CD14-positive monocyte (primary cell): ENCODE measurements at regions not wholly inside any gene's neighbourhood (a gene's known extent, or its start where the extent isn't known, plus 50 kb on each side); places are given as distances from the start of the nearest gene placed in this dataset.

Source experiments
- DNase-seq, 3 donors: peaks; one replicate each; pipeline ENCODE4 v3.0.0-alpha.2; 2011 to 2022
- H2AFZ ChIP-seq: 2 replicates; pipeline ENCODE4 v1.6.0; 2012; ENCODE audit warnings: mild to moderate bottlenecking, low read depth, low read length, inconsistent platforms; ENCODE audit not compliant: insufficient read depth, poor library complexity, severe bottlenecking
- H3K27ac ChIP-seq, 2 donors: 1 replicate in 1 of 2; 2 replicates in 1 of 2; pipeline ENCODE4 v1.5.1; 2012 to 2013; ENCODE audit warnings: low read length in 2 of 2, control low read depth in 1 of 2, inconsistent platforms in 1 of 2, low read depth in 1 of 2, mild to moderate bottlenecking in 1 of 2
- H3K27me3 ChIP-seq, 2 donors: one replicate each; pipeline versions ENCODE4 v1.6.0 to v1.6.1; 2011 to 2013; ENCODE audit warnings: low read length in 2 of 2; ENCODE audit not compliant: control insufficient read depth in 2 of 2, insufficient read depth in 2 of 2
- H3K36me3 ChIP-seq, 2 donors: replicated peaks in 1 of 2; 1 replicate in 1 of 2; 2 replicates in 1 of 2; pipeline versions ENCODE4 v1.5.1 to v1.6.1; 2012 to 2013; ENCODE audit warnings: low read length in 2 of 2, control low read depth in 1 of 2, inconsistent platforms in 1 of 2, mild to moderate bottlenecking in 1 of 2; ENCODE audit not compliant: insufficient read depth in 2 of 2, control insufficient read depth in 1 of 2
- H3K4me1 ChIP-seq, 2 donors: 1 replicate in 1 of 2; 2 replicates in 1 of 2; pipeline versions ENCODE4 v1.5.1 to v1.6.1; 2012 to 2013; ENCODE audit warnings: low read length in 2 of 2, control low read depth in 1 of 2, inconsistent platforms in 1 of 2, mild to moderate bottlenecking in 1 of 2, moderate library complexity in 1 of 2; ENCODE audit not compliant: insufficient read depth in 2 of 2, control insufficient read depth in 1 of 2
- H3K4me2 ChIP-seq: replicated peaks from 2 replicates; pipeline ENCODE3; 2012; ENCODE audit warnings: low read length, moderate library complexity, mild to moderate bottlenecking; ENCODE audit not compliant: poor library complexity, severe bottlenecking; ENCODE audit errors: extremely low read depth
- H3K4me3 ChIP-seq, 3 experiments: fragments of 200-600 bp in 1 of 3; sonication (generic) in 1 of 3; replicated peaks in 1 of 3; 1 replicate in 2 of 3; 2 replicates in 1 of 3; pipeline ENCODE4 v1.5.1; 2011 to 2013; ENCODE audit warnings: low read length in 3 of 3, mild to moderate bottlenecking in 3 of 3, control low read depth in 2 of 3, low read depth in 2 of 3, inconsistent platforms in 1 of 3, moderate library complexity in 1 of 3
- H3K79me2 ChIP-seq: 2 replicates; pipeline ENCODE4 v1.6.0; 2012; ENCODE audit warnings: mild to moderate bottlenecking, control low read depth, inconsistent platforms, low read length, moderate library complexity; ENCODE audit not compliant: insufficient read depth
- H3K9ac ChIP-seq: 2 replicates; pipeline ENCODE4 v1.6.0; 2017; ENCODE audit warnings: low read length, mild to moderate bottlenecking; ENCODE audit not compliant: insufficient read depth, poor library complexity, severe bottlenecking
- H3K9me3 ChIP-seq, 2 donors: replicated peaks in 1 of 2; 1 replicate in 1 of 2; 2 replicates in 1 of 2; pipeline versions ENCODE4 v1.5.1 to v1.6.1; 2012 to 2013; ENCODE audit warnings: low read length in 2 of 2, control low read depth in 1 of 2; ENCODE audit not compliant: control insufficient read depth in 1 of 2, insufficient read depth in 1 of 2
- H4K20me1 ChIP-seq: 2 replicates; pipeline ENCODE4 v1.6.0; 2012; ENCODE audit warnings: mild to moderate bottlenecking, low read length, control low read depth, moderate library complexity; ENCODE audit not compliant: insufficient read depth
- H3K27ac Mint-ChIP-seq, 7 donors: one replicate each; pipeline ENCODE4 v1.8.0; 2020; ENCODE audit warnings: mild to moderate bottlenecking in 7 of 7, mixed read lengths in 7 of 7, moderate library complexity in 6 of 7, inconsistent platforms in 2 of 7
- H3K27me3 Mint-ChIP-seq, 3 donors: one replicate each; pipeline ENCODE4 v1.8.0; 2021 to 2022; ENCODE audit warnings: low read depth in 3 of 3, mild to moderate bottlenecking in 3 of 3, mixed read lengths in 3 of 3, moderate library complexity in 3 of 3, inconsistent platforms in 1 of 3
- H3K36me3 Mint-ChIP-seq, 2 donors: one replicate each; pipeline ENCODE4 v1.8.0; 2020; ENCODE audit warnings: mixed read lengths in 2 of 2, inconsistent platforms in 1 of 2, mild to moderate bottlenecking in 1 of 2
- H3K4me1 Mint-ChIP-seq: one replicate; pipeline ENCODE4 v1.8.0; 2020; ENCODE audit warnings: mild to moderate bottlenecking, mixed read lengths
- H3K4me3 Mint-ChIP-seq, 2 donors: one replicate each; pipeline ENCODE4 v1.8.0; 2020; ENCODE audit warnings: mild to moderate bottlenecking in 2 of 2, mixed read lengths in 2 of 2, moderate library complexity in 1 of 2
- H3K9me3 Mint-ChIP-seq, 7 donors: one replicate each; pipeline ENCODE4 v1.8.0; 2020 to 2022; ENCODE audit warnings: mixed read lengths in 7 of 7, mild to moderate bottlenecking in 6 of 7, moderate library complexity in 6 of 7, inconsistent platforms in 2 of 7
- WGBS: methylation state at CpG from one replicate; pipeline ENCODE4 v1.1.5; 2013; ENCODE audit warnings: missing lambda C conversion rate; ENCODE audit not compliant: insufficient coverage; 5-methylcytosine and 5-hydroxymethylcytosine counted together
- intact Hi-C, 2 donors: fragments of 100-400 bp; cut with micrococcal nuclease; formaldehyde crosslinking; loops; one replicate each; pipeline versions ENCODE4 v1.15.0 to v1.15.1; 2023
- TF ChIP-seq, protein P1 (sequence below): fragments of 200-600 bp; IDR thresholded peaks from one replicate; pipeline ENCODE4 v1.8.0; 2022; ENCODE audit warnings: antibody characterized with exemption, mild to moderate bottlenecking

DNA sequence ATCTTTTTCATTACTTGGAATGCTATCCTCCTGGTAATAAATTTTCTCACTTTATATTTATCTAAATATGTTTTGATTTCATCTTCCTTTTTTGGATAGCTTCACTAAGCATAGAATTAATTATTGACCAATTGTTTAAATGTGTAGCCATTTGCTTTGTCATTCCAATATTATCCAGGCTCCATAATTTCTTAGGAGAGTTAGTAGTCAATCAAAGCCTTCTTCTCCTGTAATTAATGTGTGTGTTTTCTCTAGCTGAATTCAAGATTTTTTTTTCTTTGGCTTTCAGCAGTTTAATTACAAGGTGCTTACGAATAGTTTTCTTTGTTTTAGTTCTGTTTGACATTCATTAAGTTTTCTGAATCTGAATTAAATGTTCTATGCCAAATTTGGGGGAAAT lies 545.9 kb upstream of the CELF2 start:
- no peak overlapping the region for H2AFZ ChIP-seq
- H3K27me3 Mint-ChIP-seq = peaks cover 0 to 2% (median 0%) of the 10 kb centered on the region in 3 donors
- no peak overlapping the region for H3K4me3 Mint-ChIP-seq
- H3K27ac ChIP-seq = no peak overlapping the region
- no CpG with 5 or more reads among the region's 1 CpG for WGBS
- H3K4me2 ChIP-seq = no peak overlapping the region
- intact Hi-C loops = no loop called here
- no peaks in the 10 kb centered on the region for H3K27me3 ChIP-seq
- H3K9ac ChIP-seq = no peak overlapping the region
- no peaks in the 10 kb centered on the region for H3K36me3 Mint-ChIP-seq
- H3K36me3 ChIP-seq = no peaks in the 10 kb centered on the region
- no peaks in the 10 kb centered on the region for H4K20me1 ChIP-seq
- TF ChIP-seq, protein P1, sequence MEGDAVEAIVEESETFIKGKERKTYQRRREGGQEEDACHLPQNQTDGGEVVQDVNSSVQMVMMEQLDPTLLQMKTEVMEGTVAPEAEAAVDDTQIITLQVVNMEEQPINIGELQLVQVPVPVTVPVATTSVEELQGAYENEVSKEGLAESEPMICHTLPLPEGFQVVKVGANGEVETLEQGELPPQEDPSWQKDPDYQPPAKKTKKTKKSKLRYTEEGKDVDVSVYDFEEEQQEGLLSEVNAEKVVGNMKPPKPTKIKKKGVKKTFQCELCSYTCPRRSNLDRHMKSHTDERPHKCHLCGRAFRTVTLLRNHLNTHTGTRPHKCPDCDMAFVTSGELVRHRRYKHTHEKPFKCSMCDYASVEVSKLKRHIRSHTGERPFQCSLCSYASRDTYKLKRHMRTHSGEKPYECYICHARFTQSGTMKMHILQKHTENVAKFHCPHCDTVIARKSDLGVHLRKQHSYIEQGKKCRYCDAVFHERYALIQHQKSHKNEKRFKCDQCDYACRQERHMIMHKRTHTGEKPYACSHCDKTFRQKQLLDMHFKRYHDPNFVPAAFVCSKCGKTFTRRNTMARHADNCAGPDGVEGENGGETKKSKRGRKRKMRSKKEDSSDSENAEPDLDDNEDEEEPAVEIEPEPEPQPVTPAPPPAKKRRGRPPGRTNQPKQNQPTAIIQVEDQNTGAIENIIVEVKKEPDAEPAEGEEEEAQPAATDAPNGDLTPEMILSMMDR = no peak
- H3K4me1 ChIP-seq = no peaks in the 10 kb centered on the region
- H3K9me3 ChIP-seq = no peaks in the 10 kb centered on the region
- H3K4me3 ChIP-seq = no peak overlapping the region
- no peak for DNase-seq
- H3K79me2 ChIP-seq = no peaks in the 10 kb centered on the region
- no peaks in the 10 kb centered on the region for H3K4me1 Mint-ChIP-seq
- H3K27ac Mint-ChIP-seq = no peak overlapping the region
- H3K9me3 Mint-ChIP-seq = peaks cover 0 to 6% (median 2%) of the 10 kb centered on the region in 7 donors

DNA sequence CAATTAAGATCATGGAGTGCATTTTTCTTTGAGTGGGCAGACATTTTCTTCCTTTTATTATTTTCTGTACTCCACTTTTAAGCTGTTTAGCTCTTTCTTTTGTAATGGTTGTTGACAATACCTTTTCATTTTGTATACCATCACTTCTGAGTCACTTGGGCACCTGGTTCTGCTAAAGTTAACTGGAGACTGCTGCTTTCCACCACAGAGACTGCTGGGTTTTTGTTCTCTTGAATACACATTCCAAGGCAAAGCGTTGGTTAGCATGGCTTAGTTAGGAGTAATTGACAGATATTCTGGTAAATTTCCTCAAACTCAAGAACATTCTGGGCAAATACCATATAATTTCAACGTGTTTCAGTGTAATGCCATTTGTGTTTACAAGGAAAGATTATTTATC lies 541.9 kb upstream of the CELF2 start:
- Histone ChIP-seq H3K27ac (no peak overlapping the region), H3K4me1 (no peaks in the 10 kb centered on the region), H3K9ac (no peak overlapping the region), H3K9me3 (no peaks in the 10 kb centered on the region), H2AFZ (no peak overlapping the region), H4K20me1 (no peaks in the 10 kb centered on the region), H3K4me3 (no peak overlapping the region), H3K79me2 (no peaks in the 10 kb centered on the region), H3K4me2 (no peak overlapping the region), H3K27me3 (no peaks in the 10 kb centered on the region), H3K36me3 (no peaks in the 10 kb centered on the region)
- peaks cover 0 to 10% (median 3%) of the 10 kb centered on the region in 7 donors for H3K9me3 Mint-ChIP-seq
- H3K4me1 Mint-ChIP-seq = no peaks in the 10 kb centered on the region
- TF ChIP-seq, protein P1 = no peak
- WGBS = no CpG with 5 or more reads among the region's 2 CpGs
- no peaks in the 10 kb centered on the region for H3K36me3 Mint-ChIP-seq
- DNase-seq = no peak
- H3K4me3 Mint-ChIP-seq = no peak overlapping the region
- H3K27me3 Mint-ChIP-seq = peaks cover under 1 to 6% (median 2%) of the 10 kb centered on the region in 3 donors
- intact Hi-C loops = no loop called here
- no peak overlapping the region for H3K27ac Mint-ChIP-seq
